ENCODE measurements at regions not wholly inside any gene's neighbourhood (a gene's known extent, or its start where the extent isn't known, plus 50 kb on each side); places are given as distances from the start of the nearest gene placed in this dataset.

GRCh38 chr7:88484551-88484950, 177.9 kb upstream of the STEAP4 start:
- no peak for TF ChIP-seq FOXM1 (IDR thresholded peaks at IDR 0.05; ENCODE audit: borderline replicate concordance, low read depth)
- TF ChIP-seq USF1 (IDR thresholded peaks at IDR 0.05), result no peak
- no peak for TF ChIP-seq CEBPB (IDR thresholded peaks at IDR 0.05)
- TF ChIP-seq REST (IDR thresholded peaks at IDR 0.05; ENCODE audit: low read depth), result no peak
- TF ChIP-seq MAX (IDR thresholded peaks at IDR 0.05), result no peak
- TF ChIP-seq EP300 (IDR thresholded peaks at IDR 0.05; ENCODE audit: borderline replicate concordance), result no peak
- TF ChIP-seq RAD21 (IDR thresholded peaks at IDR 0.05; ENCODE audit: low read depth), result no peak
- TF ChIP-seq TAF1 (IDR thresholded peaks at IDR 0.05; ENCODE audit: low read depth), result no peak
- no peak for TF ChIP-seq YY1 (IDR thresholded peaks at IDR 0.05; ENCODE audit: low read depth)
- TF ChIP-seq NFIC (IDR thresholded peaks at IDR 0.05), result no peak
- TF ChIP-seq EGR1 (IDR thresholded peaks at IDR 0.05), result no peak
- no peak for TF ChIP-seq TCF12 (IDR thresholded peaks at IDR 0.05; ENCODE audit: low read depth)
- no peak for TF ChIP-seq CREB1 (IDR thresholded peaks at IDR 0.05; ENCODE audit: low read depth)
